GF-D8 (cell line): ENCODE measurements at regions not wholly inside any gene's neighbourhood (a gene's known extent, or its start where the extent isn't known, plus 50 kb on each side); places are given as distances from the start of the nearest gene placed in this dataset.
A peak's percentile ranks its signal among the peaks of the same experiment; 100 is the strongest.
"Not testable (repeated sequence)": the region's sequence is repeated elsewhere in the genome, so short reads cannot be mapped to it uniquely, and the experiment has no call there.

Source experiments
- DNase-seq: peaks from one replicate; lab custom pipeline; 2025; lab: John Stamatoyannopoulos, UW

DNA sequence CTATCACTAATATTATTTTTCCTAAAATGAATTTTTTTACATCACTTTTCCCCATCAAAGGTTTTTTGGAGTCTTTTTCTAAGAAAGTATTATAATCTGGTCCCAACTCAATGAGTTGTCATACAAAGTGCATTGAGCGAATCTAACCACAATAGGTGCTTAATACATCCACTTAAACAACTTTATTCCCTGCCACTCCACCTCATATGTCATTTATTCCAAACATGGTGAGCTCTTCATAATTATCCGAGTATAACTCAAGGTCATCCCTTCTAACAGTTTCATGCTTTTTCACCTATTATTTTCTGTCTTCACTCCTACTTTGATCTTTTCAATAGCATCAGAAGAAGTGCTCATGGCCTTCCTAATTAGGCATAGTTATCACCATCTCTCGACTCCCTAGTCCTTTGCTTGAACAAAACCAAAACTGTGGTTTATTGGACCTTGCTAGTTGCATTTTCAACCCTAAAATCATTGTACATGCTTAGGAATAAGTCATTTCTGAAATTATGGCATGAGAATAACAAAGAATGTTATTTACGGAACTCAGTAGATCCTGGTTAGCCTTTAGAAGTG is 754.7 kb upstream of the CTNND2 start:
- no peak for DNase-seq

DNA sequence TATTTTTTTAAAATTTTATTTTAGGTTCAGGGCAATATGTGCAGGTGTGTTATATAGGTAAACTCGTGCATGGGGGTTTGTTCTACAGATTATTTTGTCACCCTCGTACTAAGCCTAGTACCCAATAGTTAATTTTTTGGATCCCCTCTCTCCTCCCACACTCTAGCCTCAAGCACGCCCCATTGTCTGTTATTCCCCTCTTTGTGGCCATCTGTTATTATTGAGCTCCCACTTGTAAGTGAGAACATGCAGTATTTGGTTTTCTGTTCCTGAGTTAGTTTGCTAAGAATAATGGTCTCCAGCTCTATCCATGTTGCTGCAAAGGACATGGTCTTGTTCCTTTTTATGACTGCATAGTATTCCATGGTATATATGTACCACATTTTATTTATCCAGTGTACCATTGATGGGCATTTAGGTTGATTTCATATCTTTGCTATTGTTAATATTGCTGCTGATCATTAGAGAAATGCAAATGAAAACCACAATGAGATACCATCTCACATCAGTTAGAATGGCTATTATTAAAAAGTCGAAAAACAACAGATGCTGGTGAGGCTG is 753.7 kb upstream of the CTNND2 start:
- not testable (repeated sequence) for DNase-seq

DNA sequence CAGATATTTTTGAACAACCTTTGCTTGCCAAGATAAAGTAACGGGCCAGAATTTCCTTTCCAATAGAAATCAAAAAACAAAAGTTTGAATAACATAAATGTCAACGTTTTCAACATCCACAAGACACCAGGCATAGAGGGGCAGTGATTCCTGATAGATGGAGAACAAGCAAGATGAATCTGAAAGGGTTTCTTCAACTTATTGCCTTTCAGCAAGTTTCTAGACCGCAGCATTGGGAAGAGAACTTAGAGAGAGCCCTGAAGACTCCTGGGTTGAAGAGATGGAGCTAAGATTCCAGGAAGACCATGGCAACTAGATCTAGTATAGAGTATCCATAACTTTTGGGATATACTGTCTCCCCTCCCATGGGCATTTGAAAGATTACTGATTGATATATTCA is 751.4 kb upstream of the CTNND2 start:
- DNase-seq = no peak

DNA sequence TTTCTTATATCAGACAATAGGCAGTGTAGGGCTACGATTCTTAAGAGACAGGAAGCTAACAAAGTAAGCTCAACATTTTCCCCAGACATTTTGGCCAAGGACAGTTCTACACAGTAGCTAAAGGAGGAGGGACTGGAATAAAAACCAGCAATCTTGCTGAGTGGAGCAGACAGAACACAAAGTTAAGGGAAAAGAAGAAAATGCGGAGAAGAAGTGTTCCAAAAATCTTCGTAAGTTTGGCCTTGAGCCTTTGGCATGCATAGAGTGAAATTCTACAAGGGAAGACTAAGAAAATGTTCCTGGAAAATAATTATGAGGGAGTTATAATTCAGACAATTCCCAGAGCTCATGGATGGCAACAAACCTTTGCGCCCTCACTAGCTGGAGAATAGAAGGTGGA is 748.0 kb upstream of the CTNND2 start:
- DNase-seq = no peak

DNA sequence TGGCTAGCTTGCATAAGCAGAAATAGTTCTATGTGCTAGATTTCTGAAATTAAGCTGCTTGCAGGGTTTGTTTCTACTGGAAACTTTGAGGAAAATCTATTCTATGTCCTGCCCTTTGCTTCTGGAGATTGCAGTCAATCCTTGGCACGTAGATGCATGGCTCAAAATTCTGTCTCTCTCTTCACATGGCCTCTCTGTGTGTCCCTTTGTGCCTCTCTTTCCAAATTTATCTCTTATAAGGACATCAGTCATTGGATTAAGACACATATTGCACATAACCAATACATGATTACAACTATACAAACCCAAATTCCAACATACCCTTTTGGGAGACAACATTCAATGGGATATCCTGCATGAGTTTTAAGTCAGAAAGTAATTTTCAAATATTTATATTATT is 744.3 kb upstream of the CTNND2 start:
- no peak for DNase-seq

DNA sequence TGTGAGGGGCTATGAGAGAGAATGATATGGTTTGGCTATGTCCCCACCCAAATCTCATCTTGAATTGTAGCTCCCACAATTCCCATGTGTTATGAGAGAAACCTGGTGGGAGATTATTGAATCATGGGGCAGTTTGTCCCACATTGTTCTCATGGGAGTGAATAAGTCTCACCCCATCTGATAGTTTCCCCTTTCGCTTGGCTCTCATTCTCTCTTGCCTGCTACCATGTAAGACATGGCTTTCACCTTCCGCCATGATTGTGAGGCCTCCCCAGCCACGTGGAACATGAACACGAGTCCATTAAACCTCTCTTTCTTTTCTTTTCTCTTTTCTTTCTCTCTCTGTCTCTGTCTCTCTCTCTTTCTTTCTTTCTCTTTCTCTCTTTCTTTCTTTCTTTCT is 743.4 kb upstream of the CTNND2 start:
- no peak for DNase-seq

DNA sequence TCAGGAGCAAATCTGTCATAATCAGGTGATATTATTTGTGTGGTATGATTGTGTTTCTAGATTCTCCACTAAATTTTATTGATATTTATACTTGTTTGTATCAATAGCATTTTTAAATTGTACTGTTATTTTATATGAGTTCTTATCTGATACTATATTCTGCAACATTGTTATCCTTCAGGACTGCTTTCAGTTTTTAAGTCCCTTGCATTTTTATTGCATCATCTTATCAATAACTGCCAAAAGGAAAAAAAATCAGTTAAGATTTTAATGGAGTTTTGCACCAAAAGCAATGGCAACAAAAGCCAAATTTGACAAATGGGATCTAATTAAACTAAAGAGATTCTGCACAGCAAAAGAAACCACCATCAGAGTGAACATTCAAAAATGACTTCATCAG is 741.3 kb upstream of the CTNND2 start:
- DNase-seq = no peak

DNA sequence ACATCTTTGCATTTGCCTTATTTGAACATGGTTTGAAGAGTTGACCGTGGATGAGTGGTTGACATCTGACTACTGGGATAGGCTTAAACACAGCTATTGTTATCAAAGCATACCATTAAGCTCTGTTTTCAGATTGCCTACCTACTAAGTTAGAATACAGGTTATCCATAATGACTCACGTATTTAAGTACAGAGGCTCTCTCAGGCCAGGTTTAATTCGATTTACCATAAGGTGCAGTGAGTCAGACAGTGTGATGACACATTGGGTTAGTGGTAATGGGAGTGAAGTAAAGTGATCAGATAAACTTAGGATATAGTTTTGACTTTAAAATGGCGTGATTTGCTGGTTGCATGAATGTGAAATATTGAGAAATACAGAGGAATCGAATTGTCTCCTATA is 732.0 kb upstream of the CTNND2 start:
- no peak for DNase-seq

DNA sequence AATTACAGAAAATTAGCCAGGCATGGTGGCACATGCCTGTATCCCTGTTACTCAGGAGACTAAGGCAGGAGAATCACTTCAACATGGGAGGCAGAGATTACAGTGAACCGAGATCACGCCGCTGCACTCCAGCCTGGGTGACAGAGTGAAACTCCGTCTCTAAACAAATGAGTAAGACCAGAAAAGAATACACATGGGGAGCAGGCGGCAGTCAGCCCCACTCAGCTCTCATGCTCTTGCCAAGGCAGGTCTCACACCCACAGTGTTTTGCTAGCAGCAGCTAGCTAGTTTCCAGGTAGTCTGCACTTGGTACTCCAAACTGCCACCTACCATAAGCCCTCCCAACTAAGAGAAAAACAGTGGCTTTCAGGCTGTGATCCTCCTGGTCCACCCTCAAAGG is 722.3 kb upstream of the CTNND2 start:
- DNase-seq = no peak

DNA sequence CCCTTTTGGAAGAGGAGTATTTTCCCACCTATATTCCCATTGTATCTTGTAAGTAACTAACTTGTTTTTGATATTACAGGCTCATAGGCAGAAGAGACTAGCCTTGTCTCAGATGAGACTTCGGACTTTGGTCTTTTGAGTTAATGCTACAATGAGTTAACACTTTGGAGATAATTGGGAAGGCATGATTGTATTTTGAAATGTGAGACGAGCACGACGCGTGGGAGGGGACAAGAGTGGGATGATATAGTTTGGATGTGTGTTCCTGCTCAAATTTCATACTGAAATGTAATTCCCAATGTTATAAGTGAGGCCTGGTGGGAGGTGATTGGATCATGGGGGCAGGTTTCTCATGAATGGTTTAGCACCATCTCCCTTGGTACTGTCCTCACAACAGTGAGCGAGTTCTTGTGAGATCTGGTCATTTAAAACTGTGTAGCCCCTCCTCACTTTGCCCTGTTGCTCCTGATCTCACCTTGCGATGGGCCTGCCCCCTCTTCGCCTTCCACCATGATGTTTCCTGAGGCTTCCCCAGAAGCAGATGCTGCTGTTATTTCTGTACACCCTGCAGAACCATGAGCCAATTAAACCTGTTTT is 721.5 kb upstream of the CTNND2 start:
- no peak for DNase-seq

DNA sequence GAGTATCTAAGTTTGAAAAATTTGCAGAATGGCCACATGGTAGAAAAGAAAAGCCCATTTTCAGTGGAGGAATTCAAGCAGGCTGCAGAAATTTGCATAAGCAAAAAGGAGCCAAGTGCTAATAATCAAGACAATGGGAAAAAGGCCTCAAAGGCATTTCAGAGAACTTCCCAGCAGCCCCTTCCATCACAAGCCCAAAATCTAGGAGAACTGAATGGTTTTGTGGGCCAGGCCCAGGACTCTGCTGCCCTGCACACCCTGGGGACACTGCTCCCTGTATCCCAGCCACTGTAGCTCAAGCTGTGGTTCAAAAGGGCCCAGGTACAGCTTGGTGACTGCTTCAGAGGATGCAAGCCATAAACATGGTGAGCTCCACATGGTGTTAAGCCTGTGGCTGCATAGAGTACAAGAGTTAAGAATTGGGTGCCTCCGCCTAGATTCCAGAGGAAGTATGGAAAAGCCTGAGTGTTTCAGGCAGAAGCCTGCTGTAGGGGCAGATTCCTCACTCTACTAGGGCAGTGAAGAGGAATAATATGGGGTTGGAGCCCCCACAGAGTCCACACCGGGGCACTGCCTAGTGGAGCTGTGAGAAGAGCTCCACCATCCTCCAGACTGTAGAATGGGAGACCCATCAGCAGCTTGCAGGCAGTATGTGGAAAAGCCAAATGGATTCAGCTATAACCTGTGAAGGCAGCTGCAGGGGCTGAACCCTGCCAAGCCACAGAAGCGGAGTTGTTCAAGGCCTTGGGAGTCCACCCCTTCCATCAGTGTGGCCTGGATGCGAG is 720.7 kb upstream of the CTNND2 start:
- no peak for DNase-seq

DNA sequence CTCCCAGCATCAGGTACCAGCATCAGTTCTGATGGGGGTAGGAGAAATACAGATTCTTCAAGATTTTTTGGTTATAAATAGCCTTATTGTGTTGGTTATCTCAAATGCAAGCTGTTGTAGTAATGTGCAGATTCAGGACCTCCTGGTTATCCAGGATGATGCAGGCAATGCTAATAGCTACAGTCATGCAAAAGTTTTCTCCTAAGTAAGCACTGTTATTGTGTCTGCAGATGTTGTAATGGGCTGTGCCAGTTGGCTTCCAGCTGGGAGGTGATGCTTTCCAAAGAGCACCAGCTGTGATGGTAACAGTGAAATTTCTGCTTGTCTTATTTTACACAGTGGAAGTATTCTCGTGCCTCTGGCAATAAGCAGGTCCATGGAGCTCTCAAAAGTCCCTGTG is 719.2 kb upstream of the CTNND2 start:
- no peak for DNase-seq

DNA sequence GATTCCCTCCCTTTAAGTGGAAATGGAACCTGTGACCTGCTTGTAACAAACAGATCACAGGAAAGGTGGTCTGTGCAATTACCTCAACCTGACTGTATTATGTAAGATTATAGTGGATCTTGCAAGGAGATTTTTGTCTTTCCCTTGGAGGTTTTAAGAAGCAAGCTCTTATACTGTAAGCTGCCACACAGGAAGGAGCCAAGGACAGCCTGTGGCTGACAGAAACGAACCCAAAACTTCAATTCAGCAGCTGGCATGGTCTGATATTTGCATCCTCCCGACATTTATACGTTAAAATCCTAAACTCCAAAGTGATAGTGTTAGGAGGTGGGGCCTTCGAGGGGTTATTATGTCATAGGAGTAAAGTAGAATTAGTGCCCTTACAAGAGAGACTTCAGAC is 711.8 kb upstream of the CTNND2 start:
- no peak for DNase-seq

DNA sequence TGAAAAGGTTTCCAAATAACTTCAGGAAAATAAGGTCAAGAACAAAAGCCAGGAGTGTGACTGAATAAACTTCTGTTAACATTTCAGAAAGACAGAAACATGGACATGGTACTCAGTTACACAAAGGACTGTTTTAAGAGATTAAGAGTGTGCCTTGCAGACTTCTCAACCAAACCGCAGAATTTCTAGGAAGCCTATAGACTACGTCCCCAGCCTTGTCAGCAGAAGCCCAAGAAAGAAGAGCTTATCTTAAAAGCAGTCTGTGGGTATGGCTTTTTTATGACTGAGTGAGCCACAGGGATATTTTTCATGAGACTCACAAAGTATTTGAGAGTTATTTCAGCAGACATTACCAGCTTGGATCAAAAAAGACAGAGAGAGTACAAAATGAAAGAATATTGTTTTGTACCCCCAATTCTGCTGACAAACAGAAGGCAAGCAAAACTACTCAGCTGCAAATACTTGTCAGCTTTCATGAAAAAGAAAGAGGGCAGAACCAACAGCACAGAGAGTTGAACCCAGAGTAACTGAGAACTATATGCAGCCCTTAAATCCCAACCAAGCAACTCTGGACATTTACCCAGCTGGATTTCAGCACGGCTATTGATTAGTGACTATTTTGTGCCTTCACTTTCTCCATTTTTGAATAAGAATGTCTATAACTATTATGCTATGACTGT is 711.0 kb upstream of the CTNND2 start:
- DNase-seq = peak; percentile 85

DNA sequence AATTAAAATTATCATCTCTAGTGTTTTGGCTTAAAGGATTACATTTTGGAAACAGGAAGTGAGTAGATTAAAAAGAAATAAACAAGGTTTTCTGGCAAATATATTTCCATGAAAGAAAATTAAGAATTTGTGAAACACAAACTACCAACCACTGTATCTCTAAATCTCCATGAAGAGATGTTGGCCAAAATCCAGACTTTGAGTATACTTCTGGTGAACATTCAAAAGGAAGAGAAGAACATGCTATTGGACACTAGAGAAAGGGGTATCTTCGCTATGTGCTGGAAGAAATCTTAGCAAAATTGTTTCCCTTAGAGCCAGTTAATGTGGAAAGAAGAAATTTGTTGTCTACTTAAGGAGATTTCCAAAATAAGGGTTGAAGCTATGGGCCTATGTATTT is 710.4 kb upstream of the CTNND2 start:
- no peak for DNase-seq

DNA sequence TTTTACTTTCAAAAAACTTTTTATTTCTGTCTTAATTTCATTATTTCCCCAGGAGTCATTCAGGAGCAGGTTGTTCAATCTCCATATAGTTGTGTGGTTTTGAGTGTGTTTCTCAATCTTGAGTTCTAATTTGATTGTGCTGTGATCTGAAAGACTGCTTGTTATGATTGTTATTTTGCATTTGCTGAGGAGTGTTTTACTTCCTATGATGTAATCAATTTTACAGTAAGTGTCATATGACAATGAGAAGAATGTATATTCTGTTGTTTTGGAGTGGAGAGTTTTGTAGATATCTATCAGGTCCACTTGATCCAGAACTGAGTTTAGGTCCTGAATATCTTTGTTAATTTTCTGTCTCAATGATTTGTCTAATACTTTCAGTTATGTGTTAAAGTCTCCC is 706.9 kb upstream of the CTNND2 start:
- no peak for DNase-seq

DNA sequence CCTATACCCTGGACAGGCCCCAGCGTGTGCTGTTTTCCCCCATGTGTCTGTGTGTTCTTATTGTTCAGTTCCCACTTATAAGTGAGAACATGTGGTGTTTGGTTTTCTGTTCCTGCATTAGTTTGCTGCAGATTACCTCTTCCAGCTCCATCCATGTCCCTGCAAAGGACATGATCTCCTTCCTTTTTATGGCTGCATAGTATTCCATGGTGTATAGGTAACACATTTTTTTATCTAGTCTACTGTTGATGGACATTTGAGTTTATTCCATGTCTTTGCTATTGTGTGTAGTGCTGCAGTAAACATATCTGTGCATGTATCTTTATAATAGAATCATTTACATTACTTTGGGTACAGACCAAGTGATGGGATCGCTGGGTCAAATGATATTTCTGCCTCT is 703.6 kb upstream of the CTNND2 start:
- DNase-seq = not testable (repeated sequence)

DNA sequence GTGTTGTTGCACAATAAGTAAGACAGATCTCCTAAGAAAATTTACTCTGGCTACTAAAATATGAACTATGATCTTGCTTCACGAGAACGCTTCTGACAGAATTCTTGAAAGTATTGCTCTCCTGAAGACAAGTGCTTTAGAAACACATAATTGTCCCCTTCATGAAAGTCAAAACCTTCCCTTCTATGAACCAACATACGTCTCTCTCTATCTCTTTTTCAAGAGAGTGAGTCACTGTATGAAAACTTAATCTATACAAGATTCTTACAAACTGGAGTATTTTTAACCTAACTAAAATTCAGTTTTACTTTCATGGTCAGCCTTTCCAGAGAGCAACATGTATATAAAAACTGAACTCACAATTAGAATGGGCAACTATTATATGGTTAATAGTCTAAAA is 688.0 kb upstream of the CTNND2 start:
- DNase-seq = no peak

DNA sequence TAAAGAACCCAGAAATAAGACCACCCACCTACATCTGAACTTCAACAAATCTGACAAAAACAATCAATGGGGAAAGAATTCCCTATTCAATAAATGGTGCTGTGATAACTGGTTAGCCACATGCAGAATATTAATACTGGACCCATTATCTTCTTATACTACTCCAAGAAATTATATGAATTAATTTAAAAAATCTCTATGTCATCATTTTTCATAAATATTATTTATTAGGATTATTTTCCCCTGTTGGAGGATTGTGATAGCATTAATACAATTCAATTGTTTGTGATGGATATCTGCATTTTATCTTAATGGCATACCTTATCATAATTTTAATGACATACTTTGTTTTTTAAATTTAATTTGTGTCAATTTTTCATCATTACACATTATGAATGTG is 682.2 kb upstream of the CTNND2 start:
- DNase-seq = no peak

DNA sequence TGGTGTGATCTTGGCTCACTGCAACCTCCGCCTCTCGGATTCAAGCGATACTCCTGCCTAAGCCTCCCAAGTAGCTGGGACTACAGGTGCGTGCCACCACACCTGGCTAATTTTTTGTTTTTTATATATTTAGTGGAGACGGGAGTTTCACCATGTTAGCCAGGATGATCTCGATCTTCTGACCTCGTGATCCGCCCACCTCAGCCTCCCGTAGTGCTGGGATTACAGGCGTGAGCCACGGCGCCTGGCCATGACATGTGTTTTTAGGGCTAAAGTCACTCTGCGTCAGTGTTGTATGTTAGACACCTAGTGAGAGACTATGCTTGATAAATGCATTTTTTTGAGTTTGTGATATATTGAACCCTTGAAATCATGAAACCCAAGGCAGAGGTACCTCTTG is 674.6 kb upstream of the CTNND2 start:
- DNase-seq = not testable (repeated sequence)

DNA sequence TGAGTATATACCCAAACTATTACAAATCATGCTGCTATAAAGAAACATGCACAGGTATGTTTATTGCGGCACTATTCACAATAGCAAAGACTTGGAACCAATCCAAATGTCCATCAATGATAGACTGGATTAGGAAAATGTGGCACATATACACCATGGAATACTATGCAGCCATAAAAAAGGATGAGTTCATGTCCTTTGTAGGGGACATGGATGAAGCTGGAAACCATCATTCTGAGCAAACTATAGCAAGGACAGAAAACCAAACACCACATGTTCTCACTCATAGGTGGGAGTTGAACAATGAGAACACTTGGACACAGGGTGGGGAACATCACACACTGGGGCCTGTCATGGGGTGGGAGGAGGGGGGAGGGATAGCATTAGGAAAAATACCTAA is 672.7 kb upstream of the CTNND2 start:
- DNase-seq = not testable (repeated sequence)

DNA sequence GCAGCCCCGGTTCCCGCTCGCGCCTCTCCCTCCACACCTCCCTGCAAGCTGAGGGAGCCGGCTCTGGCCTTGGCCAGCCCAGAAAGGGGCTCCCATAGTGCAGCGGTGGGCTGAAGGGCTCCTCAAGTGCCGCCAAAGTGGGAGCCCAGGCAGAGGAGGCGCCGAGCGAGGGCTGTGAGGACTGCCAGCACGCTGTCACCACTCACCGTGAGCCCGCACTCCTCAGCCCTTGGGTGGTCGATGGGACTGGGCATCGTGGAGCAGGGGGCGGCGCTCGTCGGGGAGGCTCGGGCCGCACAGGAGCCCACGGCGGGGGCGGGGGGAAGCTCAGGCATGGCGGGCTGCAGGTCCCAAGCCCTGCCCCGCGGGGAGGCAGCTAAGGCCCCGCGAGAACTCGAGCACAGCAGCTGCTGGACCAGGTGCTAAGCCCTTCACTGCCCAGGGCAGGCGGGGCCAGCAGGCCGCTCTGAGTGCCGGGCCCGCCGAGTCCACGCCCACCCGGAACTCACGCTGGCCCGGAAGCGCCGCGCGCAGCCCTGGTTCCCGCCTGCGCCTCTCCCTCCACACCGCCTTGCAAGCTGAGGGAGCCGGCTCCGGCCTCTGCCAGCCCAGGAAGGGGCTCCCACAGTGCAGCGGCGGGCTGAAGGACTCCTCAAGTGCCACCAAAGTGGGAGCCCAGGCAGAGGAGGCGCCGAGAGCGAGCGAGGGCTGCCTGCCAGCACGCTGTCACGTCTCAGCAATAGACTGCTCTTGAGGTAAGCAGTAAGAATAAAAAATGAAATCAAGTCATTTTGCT is 670.2 kb upstream of the CTNND2 start:
- DNase-seq = not testable (repeated sequence)
